H1 (cell line): ENCODE measurements at regions not wholly inside any gene's neighbourhood (a gene's known extent, or its start where the extent isn't known, plus 50 kb on each side); places are given as distances from the start of the nearest gene placed in this dataset.

ENCODE experiments used
- CTCF ChIP-seq, 3 experiments: IDR thresholded peaks; 1 replicate in 2 of 3; 2 replicates in 1 of 3; pipeline versions ENCODE4 v1.5.1 to v1.6.1; 2011; ENCODE audit warnings: low read length in 3 of 3, mild to moderate bottlenecking in 3 of 3, inconsistent platforms in 2 of 3, low read depth in 1 of 3, moderate library complexity in 1 of 3; ENCODE audit not compliant: insufficient read depth in 1 of 3; ENCODE audit errors: control extremely low read depth in 1 of 3
- GABPA ChIP-seq: IDR thresholded peaks from 2 replicates; pipeline ENCODE4 v1.6.1; 2011; ENCODE audit warnings: mild to moderate bottlenecking, low read length, moderate library complexity, borderline replicate concordance; ENCODE audit not compliant: insufficient read depth
- JUND ChIP-seq: IDR thresholded peaks from 2 replicates; pipeline ENCODE4 v1.6.1; 2011; ENCODE audit warnings: mild to moderate bottlenecking, improper control_type of control experiment, low read length
- TBP ChIP-seq: IDR thresholded peaks from 2 replicates; pipeline ENCODE4 v1.6.1; 2011; ENCODE audit warnings: low read depth, low read length, improper control_type of control experiment

- peak; percentile 85 to 98 (median 94) for TF ChIP-seq CTCF (IDR thresholded peaks at IDR 0.05; ENCODE audit: control extremely low read depth in 1 of 3, insufficient read depth in 1 of 3, low read depth in 1 of 3, low read length in 3 of 3)
- TF ChIP-seq GABPA = peak; percentile 73; the same call in 1 of the 2 replicates
- TF ChIP-seq TBP = no peak
- TF ChIP-seq JUND = 0 out of 2 replicates have a peak, but pooled peaks have one; percentile 11
- TF ChIP-seq, all 59 proteins: peak for 8
Observed at GRCh38 chr16:85393674-85394451, 219.3 kb upstream of the GSE1 start (continued).
